DND-41 (cell line): ENCODE measurements at regions not wholly inside any gene's neighbourhood (a gene's known extent, or its start where the extent isn't known, plus 50 kb on each side); places are given as distances from the start of the nearest gene placed in this dataset.
A peak's percentile ranks its signal among the peaks of the same experiment; 100 is the strongest.
"Not testable (repeated sequence)": the region's sequence is repeated elsewhere in the genome, so short reads cannot be mapped to it uniquely, and the experiment has no call there.

Experiments
- ATAC-seq: fragments of 200-7000 bp; cut with Tn5 transposase; 3 replicates; pipeline ENCODE4 v1.9.1; 2021; ENCODE audit warnings: low read depth; ENCODE audit not compliant: insufficient read depth
- DNase-seq: peaks from one replicate; pipeline ENCODE4 v3.0.0-alpha.2; 2020
- H2AFZ ChIP-seq: 2 replicates; pipeline ENCODE4 v1.6.0; 2012; ENCODE audit warnings: low read depth, low read length
- H3K27ac ChIP-seq: 2 replicates; pipeline ENCODE4 v1.5.1; 2012; ENCODE audit warnings: low read length, inconsistent platforms
- H3K27me3 ChIP-seq: fragments of 200-600 bp; sonication (generic); 2 replicates; pipeline ENCODE4 v1.6.0; 2012; ENCODE audit warnings: low read length, mild to moderate bottlenecking, inconsistent platforms; ENCODE audit not compliant: insufficient read depth, poor library complexity
- H3K36me3 ChIP-seq: 2 replicates; pipeline ENCODE4 v1.5.1; 2012; ENCODE audit warnings: low read length, inconsistent platforms; ENCODE audit not compliant: insufficient read depth
- H3K4me1 ChIP-seq: 2 replicates; pipeline ENCODE4 v1.5.1; 2012; ENCODE audit warnings: mild to moderate bottlenecking, low read length; ENCODE audit not compliant: insufficient read depth
- H3K4me2 ChIP-seq: 2 replicates; pipeline ENCODE4 v1.6.0; 2012; ENCODE audit warnings: mild to moderate bottlenecking, moderate library complexity, low read length, inconsistent platforms; ENCODE audit not compliant: insufficient read depth
- H3K4me3 ChIP-seq, 2 experiments: fragments of 200-600 bp in 1 of 2; shearing (Covaris generic) in 1 of 2; 2 replicates each; pipeline ENCODE4 v1.5.1; 2012 to 2016; ENCODE audit warnings: inconsistent platforms in 2 of 2, low read length in 2 of 2, mild to moderate bottlenecking in 2 of 2, low read depth in 1 of 2, moderate library complexity in 1 of 2
- H3K79me2 ChIP-seq: 2 replicates; pipeline ENCODE4 v1.6.0; 2012; ENCODE audit warnings: low read length, inconsistent platforms; ENCODE audit not compliant: insufficient read depth
- H3K9ac ChIP-seq: 2 replicates; pipeline ENCODE4 v1.6.0; 2012; ENCODE audit warnings: low read depth, mild to moderate bottlenecking, inconsistent platforms, low read length, moderate library complexity
- H3K9me3 ChIP-seq: 2 replicates; pipeline ENCODE4 v1.5.1; 2012; ENCODE audit warnings: low read length, moderate library complexity, mild to moderate bottlenecking, inconsistent platforms; ENCODE audit not compliant: insufficient read depth, severe bottlenecking
- H4K20me1 ChIP-seq: 2 replicates; pipeline ENCODE4 v1.6.0; 2012; ENCODE audit warnings: low read length; ENCODE audit not compliant: insufficient read depth

- not testable (repeated sequence) for H2AFZ ChIP-seq, H3K9ac ChIP-seq, H3K4me2 ChIP-seq, ATAC-seq, H3K27ac ChIP-seq, H4K20me1 ChIP-seq, H3K27me3 ChIP-seq, DNase-seq, H3K79me2 ChIP-seq, H3K9me3 ChIP-seq, H3K4me1 ChIP-seq, H3K4me3 ChIP-seq, H3K36me3 ChIP-seq
Observed at GRCh38 chr16:22572331-22573224, 61.9 kb downstream of the NPIPB5 start.

GRCh38 chr16:22573225-22573530 is 62.5 kb downstream of the NPIPB5 start:
- not testable (repeated sequence) for H3K27ac ChIP-seq, H4K20me1 ChIP-seq, H3K4me3 ChIP-seq, H3K27me3 ChIP-seq, H3K36me3 ChIP-seq, H3K9ac ChIP-seq, H3K79me2 ChIP-seq, H3K4me2 ChIP-seq, H2AFZ ChIP-seq, H3K9me3 ChIP-seq, H3K4me1 ChIP-seq, DNase-seq
- ATAC-seq: peak; percentile 95

GRCh38 chr16:22576506-22576905 is 65.8 kb downstream of the NPIPB5 start:
- H3K9me3 ChIP-seq, H3K27me3 ChIP-seq, H3K4me2 ChIP-seq, H4K20me1 ChIP-seq, H3K9ac ChIP-seq, H3K36me3 ChIP-seq, H3K4me3 ChIP-seq, H3K79me2 ChIP-seq, H3K27ac ChIP-seq, H2AFZ ChIP-seq, DNase-seq, H3K4me1 ChIP-seq, ATAC-seq: not testable (repeated sequence)

- not testable (repeated sequence) for H3K27me3 ChIP-seq, H3K4me2 ChIP-seq, H3K9ac ChIP-seq, H4K20me1 ChIP-seq, H3K79me2 ChIP-seq, ATAC-seq, H3K27ac ChIP-seq, H3K36me3 ChIP-seq, H3K9me3 ChIP-seq, H3K4me1 ChIP-seq, H2AFZ ChIP-seq, H3K4me3 ChIP-seq, DNase-seq
Observed at GRCh38 chr16:22583195-22583594, 72.5 kb downstream of the NPIPB5 start.

GRCh38 chr16:22584459-22584858 is 73.8 kb downstream of the NPIPB5 start:
- H3K27me3 ChIP-seq, H3K79me2 ChIP-seq, H3K36me3 ChIP-seq, H3K4me1 ChIP-seq, DNase-seq, H3K4me2 ChIP-seq, H2AFZ ChIP-seq, ATAC-seq, H3K4me3 ChIP-seq, H3K27ac ChIP-seq, H3K9me3 ChIP-seq, H3K9ac ChIP-seq, H4K20me1 ChIP-seq: not testable (repeated sequence)

- H3K27ac ChIP-seq, H2AFZ ChIP-seq: not testable (repeated sequence)
Observed at GRCh38 chr16:22584941-22585340, 74.2 kb downstream of the NPIPB5 start.

GRCh38 chr16:22585431-22585830 is 74.7 kb downstream of the NPIPB5 start:
- not testable (repeated sequence) for H2AFZ ChIP-seq, H3K9ac ChIP-seq, H3K4me3 ChIP-seq, H3K4me2 ChIP-seq, H3K27ac ChIP-seq, H3K4me1 ChIP-seq, H3K79me2 ChIP-seq, H4K20me1 ChIP-seq, H3K27me3 ChIP-seq, H3K36me3 ChIP-seq, ATAC-seq, H3K9me3 ChIP-seq, DNase-seq

More at GRCh38 chr16:22584941-22585340, 74.2 kb downstream of the NPIPB5 start:
- H3K4me1 ChIP-seq, H3K36me3 ChIP-seq, H3K4me2 ChIP-seq, H3K79me2 ChIP-seq, H3K27me3 ChIP-seq, DNase-seq, H3K9ac ChIP-seq, H3K9me3 ChIP-seq, ATAC-seq, H4K20me1 ChIP-seq, H3K4me3 ChIP-seq: not testable (repeated sequence)

- not testable (repeated sequence) for H3K36me3 ChIP-seq, H3K4me3 ChIP-seq, H3K79me2 ChIP-seq, H4K20me1 ChIP-seq, H3K27ac ChIP-seq, H2AFZ ChIP-seq, H3K4me1 ChIP-seq, H3K9me3 ChIP-seq, H3K9ac ChIP-seq, H3K27me3 ChIP-seq, H3K4me2 ChIP-seq, DNase-seq
- ATAC-seq: 0 out of 3 replicates have a peak, but pooled peaks have one; percentile 29
Observed at GRCh38 chr16:22586732-22587131, 76.0 kb downstream of the NPIPB5 start.
